Lower leg skin (tissue), 3 donors: ENCODE measurements at regions not wholly inside any gene's neighbourhood (a gene's known extent, or its start where the extent isn't known, plus 50 kb on each side); places are given as distances from the start of the nearest gene placed in this dataset.

Experiments used
- CTCF ChIP-seq, 3 donors: fragments of 450-650 bp; IDR thresholded peaks; one replicate each; pipeline ENCODE4 v1.5.1; 2016; ENCODE audit warnings: antibody characterized with exemption in 3 of 3, mild to moderate bottlenecking in 3 of 3, moderate library complexity in 2 of 3
- POLR2A ChIP-seq, 2 donors: fragments of 450-650 bp; IDR thresholded peaks; one replicate each; pipeline ENCODE4 v1.6.1; 2016 to 2017; ENCODE audit warnings: antibody characterized with exemption in 2 of 2, mild to moderate bottlenecking in 1 of 2, moderate library complexity in 1 of 2

DNA sequence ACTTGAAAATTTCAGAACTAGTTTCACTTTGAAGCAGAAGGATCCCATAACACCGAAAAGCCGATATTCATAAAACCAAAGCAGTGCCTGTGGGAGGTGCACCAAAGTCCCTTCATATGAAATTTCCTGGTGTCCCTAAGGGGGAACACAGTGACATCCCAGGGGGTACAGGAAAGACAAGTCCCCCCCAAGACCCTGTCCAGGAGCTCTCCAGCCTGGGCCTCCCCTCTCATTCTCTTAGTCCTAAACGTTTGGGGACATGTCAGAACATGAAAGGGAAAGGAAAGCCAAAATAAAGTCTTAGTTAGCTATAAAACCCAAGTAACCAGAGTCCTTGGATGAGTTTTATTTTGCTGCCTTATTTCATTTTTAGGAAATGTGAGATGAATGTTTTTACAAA, 56.6 kb downstream of the MRPL57 start:
- TF ChIP-seq POLR2A (IDR thresholded peaks at IDR 0.05) (no peak), CTCF (IDR thresholded peaks at IDR 0.05) (no peak)
